ENCODE measurements at regions not wholly inside any gene's neighbourhood (a gene's known extent, or its start where the extent isn't known, plus 50 kb on each side); places are given as distances from the start of the nearest gene placed in this dataset.

GRCh38 chr2:7660816-7661215, 743.6 kb downstream of the RNF144A start:
- TF ChIP-seq ZNF521 (tag by site-specific recombination; IDR thresholded peaks at IDR 0.05), result no peak
- no peak for TF ChIP-seq ZBTB8A (tag by site-specific recombination; IDR thresholded peaks at IDR 0.05)
- TF ChIP-seq ZNF433 (tag by site-specific recombination; IDR thresholded peaks at IDR 0.05; ENCODE audit: low read depth), result no peak
- no peak for TF ChIP-seq ZNF292 (tag by site-specific recombination; IDR thresholded peaks at IDR 0.05; ENCODE audit: borderline replicate concordance, low read depth)
- TF ChIP-seq SP3 (tag by site-specific recombination; IDR thresholded peaks at IDR 0.05), result no peak
- no peak for TF ChIP-seq ZNF416 (tag by site-specific recombination; IDR thresholded peaks at IDR 0.05)
- no peak for TF ChIP-seq ZNF626 (tag by site-specific recombination; IDR thresholded peaks at IDR 0.05)
- no peak for TF ChIP-seq ZNF555 (tag by site-specific recombination; conservative IDR thresholded peaks at IDR 0.05)
- no peak for TF ChIP-seq ZNF311 (tag by site-specific recombination; IDR thresholded peaks at IDR 0.05; ENCODE audit: borderline replicate concordance)
- no peak for TF ChIP-seq ZNF335 (tag by site-specific recombination; conservative IDR thresholded peaks at IDR 0.05)
- POLR2A ChIA-PET, result no interaction called here
- Histone ChIP-seq H3K36me3 (ENCODE audit: control insufficient read depth in 2 of 2, insufficient read depth in 1 of 2, low read length in 2 of 2) (no peaks in the 10 kb centered on the region), H3K9me3 (ENCODE audit: control insufficient read depth, insufficient read depth, low read depth, low read length) (no peaks in the 10 kb centered on the region), H3K4me1 (ENCODE audit: control insufficient read depth, insufficient read depth, low read length) (no peaks in the 10 kb centered on the region), H3K4me3 (ENCODE audit: low read depth, low read length) (no peak overlapping the region), H3K27ac (ENCODE audit: extremely low read depth, low read depth, low read length) (no peak overlapping the region)
- CTCF ChIA-PET, result interaction anchor here (0.5 kb wide), 1 partner anchor 36 kb away, joined by 3 read pairs; no protein-coding TSS in a partner anchor

DNA sequence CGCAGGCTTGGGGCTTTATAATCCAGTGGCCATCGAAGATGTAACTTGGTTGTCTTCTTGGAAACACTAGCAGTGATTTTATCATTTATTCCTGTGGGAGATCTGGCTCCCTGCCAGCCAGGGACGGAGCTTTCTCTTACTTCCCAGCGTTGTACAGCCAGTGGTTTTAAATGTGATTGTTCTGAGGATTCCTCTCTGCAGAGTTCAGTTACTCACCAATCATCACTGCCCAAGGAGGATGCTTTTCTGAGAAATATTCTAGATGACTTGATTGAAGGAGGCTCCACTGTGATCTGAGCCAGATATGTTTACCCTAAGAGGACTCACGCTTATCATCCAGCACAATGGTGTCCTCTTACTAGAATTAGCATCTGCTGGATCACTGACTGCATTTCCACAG, 744.3 kb downstream of the RNF144A start:
- POLR2A ChIA-PET, result no interaction called here
- Histone ChIP-seq H3K4me3 (ENCODE audit: low read depth, low read length) (no peak overlapping the region), H3K9me3 (ENCODE audit: control insufficient read depth, insufficient read depth, low read depth, low read length) (no peaks in the 10 kb centered on the region), H3K36me3 (ENCODE audit: control insufficient read depth in 2 of 2, insufficient read depth in 1 of 2, low read length in 2 of 2) (no peaks in the 10 kb centered on the region), H3K4me1 (ENCODE audit: control insufficient read depth, insufficient read depth, low read length) (no peaks in the 10 kb centered on the region), H3K27ac (ENCODE audit: extremely low read depth, low read depth, low read length) (no peak overlapping the region)
- no peak for TF ChIP-seq ZNF175 (tag by site-specific recombination; IDR thresholded peaks at IDR 0.05)
- TF ChIP-seq, protein P1, sequence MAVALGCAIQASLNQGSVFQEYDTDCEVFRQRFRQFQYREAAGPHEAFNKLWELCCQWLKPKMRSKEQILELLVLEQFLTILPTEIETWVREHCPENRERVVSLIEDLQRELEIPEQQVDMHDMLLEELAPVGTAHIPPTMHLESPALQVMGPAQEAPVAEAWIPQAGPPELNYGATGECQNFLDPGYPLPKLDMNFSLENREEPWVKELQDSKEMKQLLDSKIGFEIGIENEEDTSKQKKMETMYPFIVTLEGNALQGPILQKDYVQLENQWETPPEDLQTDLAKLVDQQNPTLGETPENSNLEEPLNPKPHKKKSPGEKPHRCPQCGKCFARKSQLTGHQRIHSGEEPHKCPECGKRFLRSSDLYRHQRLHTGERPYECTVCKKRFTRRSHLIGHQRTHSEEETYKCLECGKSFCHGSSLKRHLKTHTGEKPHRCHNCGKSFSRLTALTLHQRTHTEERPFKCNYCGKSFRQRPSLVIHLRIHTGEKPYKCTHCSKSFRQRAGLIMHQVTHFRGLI (tag by site-specific recombination; IDR thresholded peaks at IDR 0.05), result no peak
- TF ChIP-seq ZBTB20 (tag by site-specific recombination; IDR thresholded peaks at IDR 0.05), result no peak
- TF ChIP-seq WT1 (tag by site-specific recombination; IDR thresholded peaks at IDR 0.05), result no peak
- TF ChIP-seq ZFP41 (tag by site-specific recombination; IDR thresholded peaks at IDR 0.05; ENCODE audit: borderline replicate concordance), result no peak
- TF ChIP-seq, protein P2, sequence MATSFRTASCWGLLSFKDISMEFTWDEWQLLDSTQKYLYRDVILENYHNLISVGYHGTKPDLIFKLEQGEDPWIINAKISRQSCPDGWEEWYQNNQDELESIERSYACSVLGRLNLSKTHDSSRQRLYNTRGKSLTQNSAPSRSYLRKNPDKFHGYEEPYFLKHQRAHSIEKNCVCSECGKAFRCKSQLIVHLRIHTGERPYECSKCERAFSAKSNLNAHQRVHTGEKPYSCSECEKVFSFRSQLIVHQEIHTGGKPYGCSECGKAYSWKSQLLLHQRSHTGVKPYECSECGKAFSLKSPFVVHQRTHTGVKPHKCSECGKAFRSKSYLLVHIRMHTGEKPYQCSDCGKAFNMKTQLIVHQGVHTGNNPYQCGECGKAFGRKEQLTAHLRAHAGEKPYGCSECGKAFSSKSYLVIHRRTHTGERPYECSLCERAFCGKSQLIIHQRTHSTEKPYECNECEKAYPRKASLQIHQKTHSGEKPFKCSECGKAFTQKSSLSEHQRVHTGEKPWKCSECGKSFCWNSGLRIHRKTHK (tag by site-specific recombination; IDR thresholded peaks at IDR 0.05), result no peak
- TF ChIP-seq ZNF184 (tag by site-specific recombination; IDR thresholded peaks at IDR 0.05), result no peak
- CTCF ChIA-PET, result no interaction called here

DNA sequence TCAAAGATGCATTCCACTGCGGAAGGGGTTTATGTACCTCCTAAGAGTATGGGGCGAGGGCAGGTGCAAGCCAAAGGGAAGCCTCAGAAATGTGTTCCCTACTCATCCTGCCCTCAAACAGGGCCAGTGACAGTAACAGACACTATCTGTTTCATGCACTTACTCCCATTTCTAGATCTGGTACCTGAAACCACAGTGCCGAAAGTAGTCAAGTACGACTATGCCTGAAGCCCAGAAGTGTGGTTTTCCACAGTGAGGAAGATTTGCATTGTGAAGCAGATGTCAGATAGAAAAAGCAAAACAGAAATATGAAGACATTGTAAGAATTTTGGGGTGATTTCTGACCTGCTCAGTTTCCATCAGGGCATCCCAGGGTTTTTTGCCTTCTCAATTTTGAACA, 748.7 kb downstream of the RNF144A start:
- Histone ChIP-seq H3K27ac (ENCODE audit: extremely low read depth, low read depth, low read length) (no peak overlapping the region), H3K4me1 (ENCODE audit: control insufficient read depth, insufficient read depth, low read length) (no peaks in the 10 kb centered on the region), H3K4me3 (ENCODE audit: low read depth, low read length) (no peak overlapping the region), H3K36me3 (ENCODE audit: control insufficient read depth in 2 of 2, insufficient read depth in 1 of 2, low read length in 2 of 2) (no peaks in the 10 kb centered on the region), H3K9me3 (ENCODE audit: control insufficient read depth, insufficient read depth, low read depth, low read length) (no peaks in the 10 kb centered on the region)
- CTCF ChIA-PET, result no interaction called here
- POLR2A ChIA-PET, result no interaction called here
- TF ChIP-seq, protein P3, sequence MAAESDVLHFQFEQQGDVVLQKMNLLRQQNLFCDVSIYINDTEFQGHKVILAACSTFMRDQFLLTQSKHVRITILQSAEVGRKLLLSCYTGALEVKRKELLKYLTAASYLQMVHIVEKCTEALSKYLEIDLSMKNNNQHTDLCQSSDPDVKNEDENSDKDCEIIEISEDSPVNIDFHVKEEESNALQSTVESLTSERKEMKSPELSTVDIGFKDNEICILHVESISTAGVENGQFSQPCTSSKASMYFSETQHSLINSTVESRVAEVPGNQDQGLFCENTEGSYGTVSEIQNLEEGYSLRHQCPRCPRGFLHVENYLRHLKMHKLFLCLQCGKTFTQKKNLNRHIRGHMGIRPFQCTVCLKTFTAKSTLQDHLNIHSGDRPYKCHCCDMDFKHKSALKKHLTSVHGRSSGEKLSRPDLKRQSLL (tag by site-specific recombination; IDR thresholded peaks at IDR 0.05), result no peak
- TF ChIP-seq ZBTB11 (tag by site-specific recombination; conservative IDR thresholded peaks at IDR 0.05; ENCODE audit: low read depth) (no peak), ZNF510 (tag by site-specific recombination; IDR thresholded peaks at IDR 0.05; ENCODE audit: insufficient replicate concordance) (no peak), ZNF114 (tag by site-specific recombination; IDR thresholded peaks at IDR 0.05) (no peak), ZNF658 (tag by site-specific recombination; IDR thresholded peaks at IDR 0.05) (no peak), ZNF184 (tag by site-specific recombination; IDR thresholded peaks at IDR 0.05) (no peak), MEIS1 (CRISPR knock-in tag; IDR thresholded peaks at IDR 0.05; ENCODE audit: borderline replicate concordance) (no peak), ZNF501 (tag by site-specific recombination; IDR thresholded peaks at IDR 0.05) (no peak)
- TF ChIP-seq, protein P4, sequence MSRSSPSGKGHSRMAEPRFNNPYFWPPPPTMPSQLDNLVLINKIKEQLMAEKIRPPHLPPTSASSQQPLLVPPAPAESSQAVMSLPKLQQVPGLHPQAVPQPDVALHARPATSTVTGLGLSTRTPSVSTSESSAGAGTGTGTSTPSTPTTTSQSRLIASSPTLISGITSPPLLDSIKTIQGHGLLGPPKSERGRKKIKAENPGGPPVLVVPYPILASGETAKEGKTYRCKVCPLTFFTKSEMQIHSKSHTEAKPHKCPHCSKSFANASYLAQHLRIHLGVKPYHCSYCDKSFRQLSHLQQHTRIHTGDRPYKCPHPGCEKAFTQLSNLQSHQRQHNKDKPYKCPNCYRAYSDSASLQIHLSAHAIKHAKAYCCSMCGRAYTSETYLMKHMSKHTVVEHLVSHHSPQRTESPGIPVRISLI (tag by site-specific recombination; IDR thresholded peaks at IDR 0.05), result no peak
